NCI-H345 (cell line): ENCODE measurements at regions not wholly inside any gene's neighbourhood (a gene's known extent, or its start where the extent isn't known, plus 50 kb on each side); places are given as distances from the start of the nearest gene placed in this dataset.

ENCODE experiments used
- DNase-seq: peaks from one replicate; lab custom pipeline; 2025; lab: John Stamatoyannopoulos, UW

DNA sequence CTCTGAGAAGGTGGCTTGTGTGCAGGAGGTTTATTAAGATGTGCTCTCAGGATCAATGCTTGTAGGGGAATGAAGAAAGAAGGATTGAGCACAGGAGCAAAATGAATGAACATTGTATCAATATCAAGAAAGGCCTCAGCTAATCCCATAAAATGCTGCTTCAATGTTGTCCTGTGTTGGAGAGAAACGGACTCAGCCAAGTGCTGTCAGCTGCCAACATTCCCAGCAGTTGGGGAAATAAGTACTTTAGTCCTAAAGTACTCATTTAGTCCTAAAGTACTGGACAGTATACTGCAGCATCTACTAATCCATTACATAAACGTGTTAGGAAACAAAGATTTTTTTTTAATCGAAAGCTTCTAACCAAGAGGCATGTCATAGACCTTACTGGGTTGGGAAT, 255.9 kb downstream of the SEC23A start:
- no peak for DNase-seq

DNA sequence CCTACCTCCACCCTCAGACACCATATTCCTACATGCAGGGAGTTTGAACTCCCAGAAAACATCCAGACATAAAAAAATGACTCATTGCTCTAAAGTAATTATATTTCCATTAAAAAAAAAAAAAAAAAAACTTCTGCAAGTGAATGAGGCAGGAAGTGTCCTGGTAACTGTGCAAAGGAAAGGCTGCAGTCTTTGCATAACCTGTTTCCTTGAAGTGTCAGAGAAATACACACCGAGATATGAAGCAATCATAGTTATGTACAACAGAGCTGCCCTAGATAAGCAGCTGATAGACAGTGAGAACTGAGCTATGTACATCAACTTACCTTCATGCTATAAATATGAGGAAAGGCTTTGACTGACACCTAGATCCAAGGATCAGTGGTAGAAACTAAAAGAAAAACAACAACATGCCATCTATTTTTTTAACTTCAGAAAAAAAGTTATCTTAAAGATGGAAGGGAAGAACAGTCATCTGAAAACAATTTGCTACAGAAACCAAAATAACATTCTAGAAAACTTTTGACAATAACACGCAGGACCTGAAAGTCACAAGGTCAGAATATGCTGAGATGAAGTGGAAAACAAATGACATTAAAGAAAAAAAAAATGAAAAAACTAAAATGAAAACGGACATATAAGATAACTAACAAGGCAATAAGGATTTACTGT, 263.2 kb downstream of the SEC23A start:
- no peak for DNase-seq

DNA sequence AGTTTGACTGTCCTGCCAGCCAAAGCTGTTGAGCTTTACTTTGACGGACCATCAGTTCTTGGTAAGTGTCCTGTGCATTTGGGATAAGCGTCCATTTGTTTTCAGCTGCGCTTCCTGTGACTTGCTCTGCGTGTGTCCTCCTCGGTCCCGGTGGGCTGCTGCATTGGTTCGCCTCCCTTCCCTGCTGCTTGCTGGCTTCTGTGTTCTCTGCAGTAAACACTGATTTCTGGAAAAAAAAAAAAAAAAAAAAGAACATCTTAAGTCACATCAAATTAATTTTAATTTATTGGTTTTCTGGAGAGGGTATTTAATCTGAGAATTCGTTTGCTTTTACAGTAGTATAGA, 264.1 kb downstream of the SEC23A start:
- no peak for DNase-seq

GRCh38 chr14:38838049-38838978, 264.7 kb downstream of the SEC23A start:
- DNase-seq: no peak

DNA sequence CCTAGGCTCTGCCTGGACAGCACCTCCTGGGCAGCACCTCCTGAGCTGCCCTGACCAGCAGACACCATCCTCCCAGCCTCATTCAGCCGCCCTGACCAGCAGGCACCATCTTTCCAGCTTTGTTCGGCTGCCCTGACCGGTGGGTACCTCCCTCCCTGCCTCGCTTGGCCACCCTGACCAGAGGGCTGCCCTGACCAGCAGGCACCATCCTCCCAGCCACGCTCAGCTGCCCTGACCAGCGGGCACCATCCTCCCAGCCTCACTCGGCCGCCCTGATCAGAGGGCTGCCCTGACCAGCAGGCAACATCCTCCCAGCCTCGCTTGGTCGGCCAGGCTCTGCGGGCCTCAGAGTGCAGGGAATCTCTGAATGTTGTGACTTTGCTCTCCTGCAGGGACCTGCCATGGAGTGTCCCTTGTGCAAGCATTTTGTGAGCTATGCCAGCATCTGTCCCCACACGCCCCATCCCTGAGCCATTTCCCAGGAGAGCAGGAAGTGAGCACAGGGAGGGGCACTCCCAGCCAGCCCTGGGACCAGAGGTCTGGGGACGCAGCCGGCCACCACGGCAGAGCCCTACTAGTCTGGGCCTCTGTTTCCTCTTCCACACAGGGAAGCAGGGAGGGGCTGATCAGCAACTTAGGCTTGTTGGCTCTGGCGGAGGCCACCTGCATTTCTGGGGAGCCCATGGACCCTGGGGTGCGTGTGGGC, 265.5 kb downstream of the SEC23A start:
- no peak for DNase-seq

DNA sequence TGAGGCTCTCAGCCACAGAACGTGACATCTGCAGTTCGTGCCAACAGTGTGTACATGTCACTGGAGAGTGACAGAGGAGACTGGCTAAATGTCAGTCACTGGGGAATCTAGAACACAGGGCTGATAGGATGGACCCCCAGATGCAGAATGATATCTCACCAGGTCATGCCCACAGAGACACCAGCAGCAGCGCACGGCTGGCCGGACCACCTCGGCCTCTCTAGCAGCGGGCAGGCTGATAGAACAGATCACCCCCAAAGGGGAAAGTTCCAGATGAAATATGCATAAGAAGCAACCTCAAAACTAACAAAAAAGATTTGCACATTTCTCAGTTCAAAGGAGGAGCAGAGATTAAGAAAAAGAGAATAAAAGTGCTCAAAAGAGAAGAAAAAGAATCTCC, 266.5 kb downstream of the SEC23A start:
- no peak for DNase-seq

DNA sequence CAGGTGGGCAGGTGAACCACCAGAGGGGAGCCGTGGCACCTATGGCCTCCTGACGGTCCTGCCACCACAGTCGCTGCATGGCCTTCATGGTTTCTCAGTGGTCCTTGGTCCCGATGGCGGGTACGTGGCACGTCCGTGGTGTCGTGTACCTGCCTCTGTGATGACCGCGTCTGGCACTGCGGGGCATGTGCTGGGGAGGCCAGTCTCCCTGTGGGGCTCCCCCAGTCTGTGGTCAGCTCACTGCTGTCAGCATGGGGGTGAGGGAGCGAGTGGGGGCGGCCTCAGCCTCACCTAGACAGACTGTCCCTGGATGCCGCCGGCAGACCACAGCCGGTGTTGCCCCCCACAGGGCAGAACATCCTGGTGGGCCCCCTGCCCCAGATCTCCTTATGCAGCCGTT, 267.2 kb downstream of the SEC23A start:
- no peak for DNase-seq

- no peak for DNase-seq
These were observed 274.7 kb downstream of the SEC23A start for GRCh38 chr14:38828183-38828827.

DNA sequence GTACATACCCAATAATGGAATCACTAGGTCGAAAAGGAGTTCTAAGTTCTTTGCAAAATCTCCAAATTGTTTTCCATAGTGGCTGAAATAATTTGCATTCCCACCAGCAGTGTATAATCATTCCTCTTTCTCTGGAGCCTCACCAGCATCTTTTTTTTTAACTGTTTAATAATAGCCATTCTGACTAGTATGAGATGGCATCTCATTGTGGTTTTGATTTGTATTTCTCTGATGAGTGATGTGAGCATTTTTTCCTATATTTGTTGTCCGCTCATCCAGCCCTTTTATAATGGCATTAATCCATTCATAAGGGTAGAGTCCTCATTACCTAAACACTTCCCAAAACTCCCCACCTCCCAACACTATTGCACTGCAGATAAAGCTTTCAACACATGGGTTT, 278.3 kb downstream of the SEC23A start:
- DNase-seq: no peak

DNA sequence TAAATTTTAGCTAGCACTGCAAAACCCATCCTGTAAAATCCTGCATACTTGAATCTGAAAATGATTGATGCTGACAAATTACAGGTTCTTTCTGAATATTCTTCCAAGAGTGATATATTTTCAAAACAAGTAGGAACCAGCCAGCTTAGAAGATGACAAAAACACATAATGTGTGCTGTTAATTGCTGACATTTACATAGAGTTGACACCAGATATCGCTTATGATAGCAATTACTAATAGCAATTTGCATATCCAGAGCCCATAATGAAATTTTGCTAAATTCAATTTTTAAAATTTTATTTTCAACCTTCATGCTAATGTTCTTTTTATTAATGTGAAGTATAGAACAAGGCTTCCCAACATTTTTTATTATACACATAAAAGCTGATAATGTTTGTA, 284.5 kb downstream of the SEC23A start:
- no peak for DNase-seq

DNA sequence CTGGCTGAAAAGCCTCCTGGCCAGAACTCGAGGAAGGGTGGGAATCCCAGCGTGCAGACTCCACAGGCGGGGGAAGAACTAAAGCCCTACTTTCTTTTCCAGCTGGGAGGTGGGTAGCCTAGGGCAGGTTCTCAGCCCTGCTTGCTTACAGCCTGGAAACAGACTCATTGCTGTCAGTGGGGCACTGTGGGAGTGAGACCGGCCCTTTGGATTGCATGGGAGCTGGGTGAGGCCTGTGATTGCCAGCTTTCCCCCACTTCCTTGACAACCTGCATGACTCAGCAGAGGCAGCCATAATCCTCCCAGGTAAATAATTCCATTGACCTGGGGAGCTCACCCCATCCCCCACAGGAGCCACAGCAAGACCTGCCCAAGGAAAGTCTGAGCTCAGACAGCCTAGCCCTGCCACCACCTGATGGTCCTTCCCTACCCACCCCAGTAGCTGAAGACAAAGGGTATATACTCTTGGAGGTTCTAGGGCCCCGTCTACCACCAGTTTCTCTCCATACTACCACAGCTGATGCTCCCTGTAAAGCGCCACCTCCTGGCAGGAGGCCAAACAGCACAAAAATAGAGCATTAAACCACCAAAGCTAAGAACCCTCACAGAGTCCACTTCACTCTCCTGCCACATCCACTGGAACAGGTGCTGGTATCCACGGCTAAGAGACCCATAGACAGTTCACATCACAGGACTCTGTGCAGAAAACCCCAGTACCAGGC, 294.1 kb downstream of the SEC23A start:
- DNase-seq: no peak

GRCh38 chr14:38799671-38800070, 303.4 kb downstream of the SEC23A start:
- no peak for DNase-seq

- no peak for DNase-seq
These were observed 308.4 kb downstream of the SEC23A start for GRCh38 chr14:38794677-38795076.

GRCh38 chr14:38791862-38792261, 311.2 kb downstream of the SEC23A start:
- no peak for DNase-seq

DNA sequence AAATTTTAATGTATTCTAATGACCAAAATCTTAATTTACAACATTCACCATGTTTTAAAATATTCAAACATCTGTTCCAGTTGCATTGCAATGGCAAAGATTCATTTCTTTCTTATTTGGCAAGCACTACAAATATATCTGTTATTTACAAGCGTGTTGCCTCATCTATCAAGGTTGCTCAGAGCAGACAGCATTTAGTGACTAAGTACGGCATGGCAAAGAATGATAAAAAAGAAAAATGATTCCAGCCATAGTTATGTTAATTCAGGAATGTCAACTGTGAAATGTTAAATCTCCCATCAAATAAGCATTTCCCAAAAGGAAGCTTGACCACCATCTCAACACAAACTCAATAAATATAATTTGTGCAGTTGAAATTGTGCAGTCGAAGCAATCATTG, 312.1 kb downstream of the SEC23A start:
- DNase-seq: no peak

- DNase-seq: no peak
These were observed 313.2 kb downstream of the SEC23A start for GRCh38 chr14:38789805-38790204.

DNA sequence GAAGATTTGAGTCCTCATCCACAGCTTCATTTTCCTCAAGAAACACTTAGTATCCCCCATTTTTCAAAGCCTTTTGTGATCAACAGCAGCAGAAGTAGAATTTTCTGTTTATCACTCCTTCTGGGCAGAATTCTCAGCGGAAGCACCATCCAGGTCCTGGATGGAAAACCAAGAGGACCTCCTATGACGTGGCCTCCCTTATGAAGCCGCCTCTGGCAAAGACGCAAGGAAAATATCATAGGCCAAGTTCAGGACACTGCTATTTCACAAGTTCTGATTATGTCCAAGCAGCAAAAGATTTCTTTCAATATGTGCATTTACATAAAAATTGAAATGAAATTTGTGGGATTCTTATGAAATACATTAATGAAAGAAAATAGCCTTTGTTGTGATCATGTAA, 315.0 kb downstream of the SEC23A start:
- no peak for DNase-seq

- DNase-seq: no peak
These were observed 316.1 kb downstream of the SEC23A start for GRCh38 chr14:38786921-38787320.

DNA sequence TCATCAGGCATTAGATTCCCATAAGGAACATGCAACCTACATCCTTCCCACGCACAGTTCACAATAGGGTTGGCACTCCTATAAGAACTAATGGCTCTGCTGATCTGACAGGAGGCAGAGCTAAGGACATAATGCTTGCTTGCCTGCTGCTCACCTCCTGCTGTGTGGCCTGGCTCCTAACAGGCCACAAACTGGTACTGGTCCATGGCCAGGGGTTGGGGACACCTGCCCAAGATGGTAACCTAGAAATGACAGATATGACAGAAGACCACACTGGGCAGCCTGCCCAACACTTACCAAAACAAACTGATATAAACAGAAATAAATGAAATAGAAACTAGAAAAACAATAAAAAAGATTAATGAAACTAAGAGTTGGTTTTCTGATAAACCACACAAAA, 325.6 kb downstream of the SEC23A start:
- DNase-seq: no peak

DNA sequence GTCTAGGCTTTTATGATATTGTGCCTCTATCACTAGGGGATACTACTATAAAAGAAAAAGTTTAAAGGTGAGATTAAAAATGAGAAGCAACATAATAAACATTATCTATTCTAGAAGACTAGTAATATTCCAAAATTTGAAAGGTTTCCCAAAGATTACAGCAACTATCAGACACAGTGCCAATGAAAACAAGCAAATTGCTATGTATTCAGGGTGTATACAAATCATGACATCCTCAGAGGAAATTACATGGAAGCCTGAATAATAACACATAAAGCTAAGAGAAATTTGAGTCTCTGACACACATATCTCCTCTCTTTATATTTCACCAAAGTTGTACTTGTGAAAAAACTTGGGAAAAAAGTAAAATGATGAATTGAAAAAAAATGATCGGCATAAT, 327.0 kb downstream of the SEC23A start:
- DNase-seq: no peak

GRCh38 chr14:38774162-38774561, 328.9 kb downstream of the SEC23A start:
- no peak for DNase-seq

DNA sequence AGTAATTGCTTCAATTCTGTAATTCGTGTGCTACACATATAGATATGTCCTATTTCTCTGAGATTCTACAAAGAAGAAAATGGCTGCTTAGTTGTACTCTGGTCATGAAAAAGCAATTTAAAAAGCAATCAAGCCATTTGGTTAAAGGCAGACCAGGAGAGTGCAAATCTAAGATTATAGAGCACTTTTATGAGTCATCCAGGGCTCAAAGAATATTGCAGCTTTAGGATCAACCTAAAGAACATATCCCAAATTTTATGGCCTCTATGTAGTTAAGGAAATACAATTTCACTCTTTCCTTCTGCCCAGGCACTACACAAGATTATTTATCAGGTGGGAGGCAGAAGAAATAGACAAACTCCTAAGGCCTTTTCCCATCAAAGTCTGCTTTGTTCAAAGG, 332.8 kb downstream of the SEC23A start:
- no peak for DNase-seq
